CD4-positive, alpha-beta memory T cell (primary cell): ENCODE measurements at regions not wholly inside any gene's neighbourhood (a gene's known extent, or its start where the extent isn't known, plus 50 kb on each side); places are given as distances from the start of the nearest gene placed in this dataset.

Source experiments
- CTCF ChIA-PET: fragments of 350-600 bp; sonication (Branson Sonifier 250); formaldehyde crosslinking; loops from one replicate; lab custom pipeline; 2021; ENCODE audit warnings: inconsistent platforms; ENCODE audit not compliant: partially characterized antibody; lab: Charles Lee
- POLR2A ChIA-PET: fragments of 350-600 bp; sonication (Branson Sonifier 250); formaldehyde crosslinking; loops from one replicate; lab custom pipeline; 2021; ENCODE audit not compliant: partially characterized antibody; lab: Charles Lee
- DNase-seq, 5 donors: peaks; one replicate each; pipeline versions ENCODE4 v3.0.0 to v3.0.0-alpha.2; 2020 to 2022; ENCODE audit warnings: mixed read lengths in 1 of 5
- H3K27ac ChIP-seq: one replicate; pipeline ENCODE4 v1.7.0; 2013; ENCODE audit warnings: low read depth, low read length
- H3K27me3 ChIP-seq: 2 replicates; pipeline ENCODE4 v1.7.0; 2013; ENCODE audit warnings: mild to moderate bottlenecking, low read length, moderate library complexity; ENCODE audit not compliant: insufficient read depth
- H3K36me3 ChIP-seq: 2 replicates; pipeline ENCODE4 v1.7.0; 2013; ENCODE audit warnings: mild to moderate bottlenecking, low read length, moderate library complexity; ENCODE audit not compliant: insufficient read depth
- H3K4me1 ChIP-seq: 2 replicates; pipeline ENCODE4 v1.7.0; 2013; ENCODE audit warnings: mild to moderate bottlenecking, low read length, moderate library complexity; ENCODE audit not compliant: insufficient read depth
- H3K4me3 ChIP-seq, 2 donors: one replicate each; pipeline ENCODE4 v1.7.0; 2013; ENCODE audit warnings: low read length in 2 of 2, mild to moderate bottlenecking in 1 of 2
- H3K9me3 ChIP-seq, 2 donors: one replicate each; pipeline ENCODE4 v1.7.0; 2013; ENCODE audit warnings: low read length in 2 of 2, control low read depth in 1 of 2; ENCODE audit not compliant: control insufficient read depth in 1 of 2
- H3K27ac Mint-ChIP-seq, 7 donors: one replicate each; pipeline ENCODE4 v1.8.0; 2020 to 2021; ENCODE audit warnings: mixed read lengths in 7 of 7, mild to moderate bottlenecking in 6 of 7, inconsistent platforms in 3 of 7, moderate library complexity in 3 of 7
- H3K27me3 Mint-ChIP-seq, 2 donors: one replicate each; pipeline ENCODE4 v1.8.0; 2020 to 2021; ENCODE audit warnings: mixed read lengths in 2 of 2
- H3K36me3 Mint-ChIP-seq, 2 donors: one replicate each; pipeline ENCODE4 v1.8.0; 2020 to 2021; ENCODE audit warnings: mixed read lengths in 2 of 2, inconsistent platforms in 1 of 2, mild to moderate bottlenecking in 1 of 2
- H3K4me1 Mint-ChIP-seq, 4 donors: one replicate each; pipeline ENCODE4 v1.8.0; 2020 to 2021; ENCODE audit warnings: mixed read lengths in 4 of 4, mild to moderate bottlenecking in 1 of 4
- H3K4me3 Mint-ChIP-seq, 8 donors: one replicate each; pipeline ENCODE4 v1.8.0; 2020 to 2021; ENCODE audit warnings: mixed read lengths in 8 of 8, mild to moderate bottlenecking in 7 of 8, moderate library complexity in 6 of 8, inconsistent platforms in 3 of 8
- H3K9me3 Mint-ChIP-seq, 8 donors: one replicate each; pipeline ENCODE4 v1.8.0; 2020 to 2021; ENCODE audit warnings: mixed read lengths in 8 of 8, mild to moderate bottlenecking in 5 of 8, inconsistent platforms in 3 of 8, moderate library complexity in 1 of 8
- intact Hi-C: fragments of 100-400 bp; cut with micrococcal nuclease; formaldehyde crosslinking; loops from one replicate; pipeline ENCODE4 v1.15.1; 2023

DNA sequence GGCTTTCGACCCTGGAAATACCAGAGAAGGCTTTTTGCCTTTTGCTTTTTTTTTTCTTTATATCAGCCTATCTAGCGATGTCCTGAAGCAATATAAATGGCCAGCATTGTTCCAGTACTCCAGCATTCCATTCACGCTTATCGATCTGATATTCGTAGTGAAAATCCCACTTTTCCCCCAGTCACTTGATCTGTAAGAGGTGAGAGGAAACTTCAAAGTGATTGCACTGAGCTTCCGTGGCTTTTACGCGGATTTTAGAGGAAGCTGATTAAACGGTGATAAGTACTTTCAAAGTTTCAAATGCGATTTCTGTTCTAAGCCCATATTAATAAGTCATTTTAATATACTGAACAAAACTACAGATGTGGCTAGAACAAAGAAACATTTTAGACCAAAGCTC is 725.5 kb downstream of the TRIML1 start:
- H3K4me3 ChIP-seq = no peak overlapping the region
- ChIA-PET CTCF (no interaction called here), POLR2A (no interaction called here)
- Mint-ChIP-seq H3K27me3 (no peaks in the 10 kb centered on the region), H3K4me3 (no peak overlapping the region), H3K27ac (no peak overlapping the region), H3K4me1 (no peaks in the 10 kb centered on the region), H3K9me3 (peaks cover 5 to 42% (median 14%) of the 10 kb centered on the region in 8 donors), H3K36me3 (no peaks in the 10 kb centered on the region)
- H3K27me3 ChIP-seq = no peaks in the 10 kb centered on the region
- no peaks in the 10 kb centered on the region for H3K36me3 ChIP-seq
- no peak for DNase-seq
- H3K4me1 ChIP-seq = no peaks in the 10 kb centered on the region
- intact Hi-C loops = no loop called here
- H3K9me3 ChIP-seq = no peaks in the 10 kb centered on the region
- H3K27ac ChIP-seq = no peak overlapping the region

DNA sequence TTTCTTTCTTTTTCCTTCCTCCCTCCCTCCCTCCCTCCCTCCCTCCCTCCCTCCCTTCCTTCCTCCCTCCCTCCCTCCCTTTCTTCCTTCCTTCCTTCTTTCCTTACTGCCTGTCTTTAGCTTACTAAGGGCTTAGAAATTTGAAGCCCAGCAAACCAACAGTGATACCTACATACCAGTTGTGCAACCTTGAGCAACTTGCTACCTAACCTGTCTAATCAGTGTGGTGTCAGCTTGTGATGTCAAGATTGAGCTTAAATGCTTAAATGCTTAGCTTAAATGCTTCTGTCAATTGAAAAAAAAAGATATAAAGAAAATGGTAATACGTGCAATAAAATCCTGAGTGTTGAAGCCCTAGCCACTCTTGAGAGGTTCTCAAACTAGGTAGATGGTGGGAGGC is 728.6 kb downstream of the TRIML1 start:
- DNase-seq = no peak
- ChIA-PET CTCF (interaction anchor here (1.2 kb wide), 1 partner anchor 9 kb away, joined by 3 read pairs; no protein-coding TSS in a partner anchor), POLR2A (no interaction called here)
- Mint-ChIP-seq H3K27me3 (no peaks in the 10 kb centered on the region), H3K4me3 (no peak overlapping the region), H3K9me3 (peaks cover 1 to 38% (median 13%) of the 10 kb centered on the region in 8 donors), H3K4me1 (no peaks in the 10 kb centered on the region), H3K36me3 (no peaks in the 10 kb centered on the region), H3K27ac (no peak overlapping the region)
- no peaks in the 10 kb centered on the region for H3K4me1 ChIP-seq
- intact Hi-C loops = no loop called here
- H3K4me3 ChIP-seq = no peak overlapping the region
- no peaks in the 10 kb centered on the region for H3K9me3 ChIP-seq
- no peaks in the 10 kb centered on the region for H3K36me3 ChIP-seq
- H3K27me3 ChIP-seq = no peaks in the 10 kb centered on the region
- no peak overlapping the region for H3K27ac ChIP-seq

DNA sequence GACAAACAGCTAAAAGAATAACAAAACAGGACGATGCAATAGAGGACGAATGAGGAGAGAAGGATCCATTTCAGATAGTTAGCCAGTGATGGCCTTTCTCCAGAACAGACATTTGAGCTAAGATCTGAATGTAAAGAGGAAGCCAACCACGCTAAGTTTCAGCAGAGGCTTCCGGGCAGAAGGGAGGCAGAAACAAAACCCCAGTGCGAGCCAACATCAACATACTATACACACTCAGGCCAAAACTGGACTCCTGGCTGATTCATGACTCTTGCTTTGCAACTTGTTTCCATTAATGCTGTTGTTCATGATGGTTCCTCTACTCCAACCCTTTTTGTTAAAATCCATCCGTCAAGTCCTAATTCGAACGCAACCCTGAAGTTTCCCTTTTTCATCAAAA is 730.3 kb downstream of the TRIML1 start:
- intact Hi-C loops = no loop called here
- no peaks in the 10 kb centered on the region for H3K27me3 Mint-ChIP-seq
- POLR2A ChIA-PET = no interaction called here
- CTCF ChIA-PET = no interaction called here
- no peaks in the 10 kb centered on the region for H3K4me1 Mint-ChIP-seq
- Histone ChIP-seq H3K9me3 (no peaks in the 10 kb centered on the region), H3K4me3 (no peak overlapping the region), H3K4me1 (no peaks in the 10 kb centered on the region), H3K36me3 (no peaks in the 10 kb centered on the region), H3K27ac (no peak overlapping the region), H3K27me3 (no peaks in the 10 kb centered on the region)
- no peak for DNase-seq
- no peaks in the 10 kb centered on the region for H3K36me3 Mint-ChIP-seq
- no peak overlapping the region for H3K4me3 Mint-ChIP-seq
- H3K9me3 Mint-ChIP-seq = peaks cover 1 to 27% (median 10%) of the 10 kb centered on the region in 8 donors
- H3K27ac Mint-ChIP-seq = no peak overlapping the region

DNA sequence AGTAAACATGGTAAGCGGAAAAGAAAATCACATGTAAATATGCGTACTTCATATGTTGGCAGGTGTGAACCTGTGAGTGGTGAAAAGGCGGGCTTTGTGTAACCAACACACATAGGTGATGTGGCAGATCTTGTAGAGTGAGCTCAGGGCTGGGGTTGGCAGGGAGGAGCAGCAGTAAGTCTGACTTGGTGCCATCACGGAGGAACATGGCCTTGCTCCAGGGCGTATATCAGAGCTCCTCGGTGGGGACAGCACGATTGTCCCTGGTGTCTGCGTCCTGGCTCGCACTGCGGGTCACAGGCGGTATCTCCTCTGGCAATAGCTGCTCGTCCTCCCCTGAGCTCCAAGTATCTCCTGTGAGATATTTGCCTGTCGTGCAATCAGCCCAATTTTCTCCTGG is 733.6 kb downstream of the TRIML1 start:
- intact Hi-C loops = no loop called here
- H3K4me1 ChIP-seq = no peaks in the 10 kb centered on the region
- Mint-ChIP-seq H3K9me3 (peaks cover 1 to 20% (median 12%) of the 10 kb centered on the region in 8 donors), H3K27ac (no peak overlapping the region), H3K36me3 (no peaks in the 10 kb centered on the region), H3K4me3 (no peak overlapping the region), H3K4me1 (no peaks in the 10 kb centered on the region), H3K27me3 (no peaks in the 10 kb centered on the region)
- H3K36me3 ChIP-seq = no peaks in the 10 kb centered on the region
- no peak overlapping the region for H3K27ac ChIP-seq
- ChIA-PET POLR2A (no interaction called here), CTCF (no interaction called here)
- H3K9me3 ChIP-seq = no peaks in the 10 kb centered on the region
- no peaks in the 10 kb centered on the region for H3K27me3 ChIP-seq
- DNase-seq = no peak
- no peak overlapping the region for H3K4me3 ChIP-seq

DNA sequence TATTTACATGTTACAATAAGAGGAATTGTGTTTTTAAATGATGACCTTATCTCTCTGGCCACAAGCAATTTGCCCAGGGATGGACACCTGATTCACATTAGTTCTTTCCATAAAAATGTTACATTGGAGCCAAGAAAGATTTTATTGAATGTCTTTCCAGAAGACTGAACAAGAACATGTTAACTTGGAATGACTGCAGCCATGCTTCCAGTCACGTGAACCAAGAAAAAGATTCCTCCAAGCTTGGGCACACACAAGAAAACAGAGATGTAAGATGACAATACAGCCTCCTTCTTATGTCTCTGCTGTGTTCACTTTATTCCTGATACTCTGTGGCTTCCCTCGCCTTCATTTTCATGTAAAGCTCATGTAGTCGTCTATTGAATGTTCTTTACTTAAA is 737.6 kb downstream of the TRIML1 start:
- Mint-ChIP-seq H3K36me3 (no peaks in the 10 kb centered on the region), H3K4me1 (no peaks in the 10 kb centered on the region), H3K9me3 (peaks cover 2 to 17% (median 12%) of the 10 kb centered on the region in 8 donors), H3K27ac (no peak overlapping the region), H3K27me3 (no peaks in the 10 kb centered on the region), H3K4me3 (no peak overlapping the region)
- H3K27ac ChIP-seq = no peak overlapping the region
- intact Hi-C loops = no loop called here
- H3K4me1 ChIP-seq = no peaks in the 10 kb centered on the region
- H3K9me3 ChIP-seq = no peaks in the 10 kb centered on the region
- no peaks in the 10 kb centered on the region for H3K27me3 ChIP-seq
- no peaks in the 10 kb centered on the region for H3K36me3 ChIP-seq
- DNase-seq = no peak
- ChIA-PET CTCF (interaction anchor here (1.5 kb wide), 1 partner anchor 10 kb away, joined by 3 read pairs; no protein-coding TSS in a partner anchor), POLR2A (no interaction called here)
- no peak overlapping the region for H3K4me3 ChIP-seq

DNA sequence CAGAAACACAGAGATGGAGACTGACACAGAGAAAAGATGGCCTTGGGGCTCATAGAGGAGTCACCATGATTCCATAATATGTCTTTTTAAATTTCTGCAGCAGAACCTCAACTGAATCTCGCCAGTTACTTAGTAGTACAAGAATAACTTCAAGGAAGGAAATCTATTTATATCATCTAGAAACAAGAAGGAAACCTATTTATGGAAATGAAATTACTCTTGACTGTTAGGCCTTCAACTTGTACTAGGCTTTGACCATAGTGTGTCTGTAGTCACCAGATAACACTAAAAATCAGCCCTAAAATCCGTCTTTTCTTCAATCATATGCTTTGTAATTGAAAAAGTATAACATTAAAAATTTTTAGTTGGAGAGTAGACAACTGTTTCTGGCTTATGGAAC is 740.4 kb downstream of the TRIML1 start:
- H3K27ac ChIP-seq = no peak overlapping the region
- H3K4me3 Mint-ChIP-seq = no peak overlapping the region
- H3K4me1 ChIP-seq = no peaks in the 10 kb centered on the region
- H3K9me3 Mint-ChIP-seq = peaks cover 0 to 25% (median 10%) of the 10 kb centered on the region in 8 donors
- H3K27me3 Mint-ChIP-seq = no peaks in the 10 kb centered on the region
- intact Hi-C loops = no loop called here
- no peaks in the 10 kb centered on the region for H3K9me3 ChIP-seq
- no peak overlapping the region for H3K4me3 ChIP-seq
- no peak for DNase-seq
- no peaks in the 10 kb centered on the region for H3K36me3 ChIP-seq
- ChIA-PET POLR2A (no interaction called here), CTCF (no interaction called here)
- H3K4me1 Mint-ChIP-seq = no peaks in the 10 kb centered on the region
- H3K27ac Mint-ChIP-seq = no peak overlapping the region
- no peaks in the 10 kb centered on the region for H3K36me3 Mint-ChIP-seq
- H3K27me3 ChIP-seq = no peaks in the 10 kb centered on the region

DNA sequence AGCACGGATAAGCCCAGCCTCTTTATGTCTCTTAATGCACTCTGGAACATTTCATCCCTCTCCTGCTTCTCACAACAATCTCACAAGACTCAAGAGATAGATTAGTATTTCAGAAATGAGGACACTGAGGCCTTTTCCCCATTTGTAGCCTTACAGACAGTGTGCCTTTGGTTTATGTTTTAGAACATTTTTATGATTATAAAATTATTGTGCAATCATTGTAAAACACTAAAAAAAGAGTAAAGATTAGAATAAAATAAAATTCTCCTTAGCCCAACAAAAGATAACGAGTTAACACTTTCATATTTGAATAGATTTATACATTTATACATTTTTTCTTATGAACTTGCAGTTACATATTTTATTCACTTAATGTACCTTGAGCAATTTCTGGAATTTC is 748.7 kb downstream of the TRIML1 start:
- no peaks in the 10 kb centered on the region for H3K4me1 Mint-ChIP-seq
- intact Hi-C loops = no loop called here
- no peak overlapping the region for H3K4me3 Mint-ChIP-seq
- no peak overlapping the region for H3K27ac Mint-ChIP-seq
- POLR2A ChIA-PET = no interaction called here
- no peak overlapping the region for H3K27ac ChIP-seq
- no peak for DNase-seq
- no peaks in the 10 kb centered on the region for H3K27me3 ChIP-seq
- no peaks in the 10 kb centered on the region for H3K36me3 Mint-ChIP-seq
- no peaks in the 10 kb centered on the region for H3K36me3 ChIP-seq
- CTCF ChIA-PET = no interaction called here
- peaks cover 0 to 19% (median 6%) of the 10 kb centered on the region in 8 donors for H3K9me3 Mint-ChIP-seq
- no peaks in the 10 kb centered on the region for H3K9me3 ChIP-seq
- H3K27me3 Mint-ChIP-seq = no peaks in the 10 kb centered on the region
- no peak overlapping the region for H3K4me3 ChIP-seq
- H3K4me1 ChIP-seq = no peaks in the 10 kb centered on the region

DNA sequence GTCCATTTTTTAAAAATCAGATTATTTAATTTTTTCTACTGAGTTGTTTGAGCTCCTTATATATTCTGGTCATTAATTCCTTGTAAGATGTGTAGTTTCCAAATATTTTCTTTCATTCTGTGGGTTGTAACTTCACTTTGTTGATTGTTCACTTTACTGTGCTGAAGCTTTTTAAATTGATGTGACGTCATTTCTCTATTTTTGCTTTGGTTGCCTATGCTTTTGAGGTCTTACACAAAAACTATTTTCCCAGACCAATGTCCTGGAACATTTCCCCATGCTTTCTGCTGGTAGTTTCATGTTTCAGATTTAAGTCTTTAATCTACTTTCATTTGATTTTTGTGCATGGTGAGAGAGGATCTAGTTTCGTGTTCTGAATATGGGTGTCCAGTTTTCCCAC is 753.6 kb downstream of the TRIML1 start:
- no peaks in the 10 kb centered on the region for H3K4me1 ChIP-seq

More for the DNA sequence above, 753.6 kb downstream of the TRIML1 start:
- DNase-seq = no peak
- Mint-ChIP-seq H3K27ac (no peak overlapping the region), H3K4me1 (no peaks in the 10 kb centered on the region), H3K36me3 (no peaks in the 10 kb centered on the region), H3K9me3 (peaks cover 0 to 19% (median 5%) of the 10 kb centered on the region in 8 donors), H3K27me3 (no peaks in the 10 kb centered on the region), H3K4me3 (no peak overlapping the region)
- no peaks in the 10 kb centered on the region for H3K36me3 ChIP-seq
- no peaks in the 10 kb centered on the region for H3K9me3 ChIP-seq
- no peak overlapping the region for H3K27ac ChIP-seq
- H3K27me3 ChIP-seq = no peaks in the 10 kb centered on the region
- ChIA-PET POLR2A (no interaction called here), CTCF (no interaction called here)
- intact Hi-C loops = no loop called here
- no peak overlapping the region for H3K4me3 ChIP-seq
